Parathyroid adenoma (tissue), 2 donors: ENCODE measurements at regions not wholly inside any gene's neighbourhood (a gene's known extent, or its start where the extent isn't known, plus 50 kb on each side); places are given as distances from the start of the nearest gene placed in this dataset.
"Not testable (repeated sequence)": the region's sequence is repeated elsewhere in the genome, so short reads cannot be mapped to it uniquely, and the experiment has no call there.

Experiments
- H2AFZ ChIP-seq: fragments of 300-600 bp; sonication (generic); one replicate; pipeline ENCODE4 v1.7.0; 2017; ENCODE audit warnings: antibody characterized with exemption, mild to moderate bottlenecking
- H3K27ac ChIP-seq: fragments of 300-600 bp; sonication (generic); one replicate; pipeline ENCODE4 v1.7.0; 2017
- H3K27me3 ChIP-seq: fragments of 300-600 bp; sonication (generic); one replicate; pipeline ENCODE4 v1.7.0; 2017; ENCODE audit warnings: low read length; ENCODE audit not compliant: control insufficient read depth, insufficient read depth
- H3K36me3 ChIP-seq: fragments of 300-600 bp; sonication (generic); one replicate; pipeline ENCODE4 v1.7.0; 2017; ENCODE audit warnings: low read length; ENCODE audit not compliant: control insufficient read depth, insufficient read depth
- H3K4me1 ChIP-seq: fragments of 300-600 bp; sonication (generic); one replicate; pipeline ENCODE4 v1.7.0; 2017; ENCODE audit warnings: control low read depth
- H3K4me2 ChIP-seq: fragments of 300-600 bp; sonication (generic); one replicate; pipeline ENCODE4 v1.7.0; 2017; ENCODE audit warnings: low read length
- H3K4me3 ChIP-seq: fragments of 300-600 bp; sonication (generic); one replicate; pipeline ENCODE4 v1.7.0; 2017; ENCODE audit warnings: low read depth, low read length
- H3K79me2 ChIP-seq: fragments of 300-600 bp; sonication (generic); one replicate; pipeline ENCODE4 v1.7.0; 2017; ENCODE audit warnings: control low read depth
- H3K9ac ChIP-seq: fragments of 300-600 bp; sonication (generic); one replicate; pipeline ENCODE4 v1.7.0; 2017; ENCODE audit warnings: mild to moderate bottlenecking
- H3K9me3 ChIP-seq: fragments of 300-600 bp; sonication (generic); one replicate; pipeline ENCODE4 v1.7.0; 2017; ENCODE audit warnings: low read length; ENCODE audit not compliant: control insufficient read depth
- CTCF ChIP-seq: fragments of 300-600 bp; sonication (generic); IDR thresholded peaks from one replicate; pipeline ENCODE4 v1.7.0; 2017; ENCODE audit warnings: antibody characterized with exemption, mild to moderate bottlenecking
- donor health status: primary hyperparathyroidism.

GRCh38 chr4:148550788-148551187 lies 108.6 kb upstream of the NR3C2 start:
- Histone ChIP-seq H3K9me3 (no peaks in the 10 kb centered on the region), H3K79me2 (no peaks in the 10 kb centered on the region), H3K4me3 (no peak overlapping the region), H3K4me2 (no peak overlapping the region), H3K27ac (no peak overlapping the region), H3K27me3 (no peaks in the 10 kb centered on the region), H3K36me3 (no peaks in the 10 kb centered on the region), H2AFZ (no peak overlapping the region), H3K4me1 (no peaks in the 10 kb centered on the region), H3K9ac (no peak overlapping the region)
- no peak for TF ChIP-seq CTCF

DNA sequence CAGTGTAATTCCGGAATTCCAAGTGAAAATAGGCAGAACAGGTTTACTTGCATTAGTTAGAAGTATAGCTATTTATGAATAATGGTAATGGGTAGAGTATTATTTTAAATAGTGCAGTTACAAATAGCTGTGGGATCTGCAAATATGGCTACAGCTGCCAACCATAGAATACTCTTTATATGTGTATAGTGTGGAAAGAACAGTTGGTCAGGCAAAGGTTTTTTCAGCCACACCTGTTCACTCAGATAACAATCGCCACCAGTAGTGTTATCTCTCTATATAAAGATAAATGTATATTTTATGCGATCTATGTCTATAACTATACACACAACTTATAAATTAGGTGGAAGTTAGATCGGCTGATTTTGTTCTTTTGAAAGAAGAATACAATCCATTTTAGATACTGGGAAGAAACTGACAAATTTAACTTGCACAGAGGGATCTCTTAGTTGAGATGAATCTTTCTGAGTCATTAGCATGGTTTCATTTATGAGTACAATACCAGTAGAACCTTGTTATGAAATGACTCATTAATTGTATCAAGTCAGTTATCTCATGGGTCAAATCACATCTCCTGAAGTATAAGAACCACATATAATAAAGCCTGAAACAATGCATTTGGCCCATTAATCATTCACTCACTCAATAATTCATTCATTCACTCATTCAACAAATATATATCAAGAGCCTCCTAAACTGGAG lies 100.9 kb upstream of the NR3C2 start:
- no peak for TF ChIP-seq CTCF
- H3K9ac ChIP-seq: no peak overlapping the region
- no peak overlapping the region for H3K27ac ChIP-seq
- H3K4me2 ChIP-seq: no peak overlapping the region
- no peaks in the 10 kb centered on the region for H3K79me2 ChIP-seq
- H3K4me3 ChIP-seq: no peak overlapping the region
- no peaks in the 10 kb centered on the region for H3K9me3 ChIP-seq
- H3K36me3 ChIP-seq: no peaks in the 10 kb centered on the region
- no peak overlapping the region for H2AFZ ChIP-seq
- H3K4me1 ChIP-seq: no peaks in the 10 kb centered on the region
- no peaks in the 10 kb centered on the region for H3K27me3 ChIP-seq

DNA sequence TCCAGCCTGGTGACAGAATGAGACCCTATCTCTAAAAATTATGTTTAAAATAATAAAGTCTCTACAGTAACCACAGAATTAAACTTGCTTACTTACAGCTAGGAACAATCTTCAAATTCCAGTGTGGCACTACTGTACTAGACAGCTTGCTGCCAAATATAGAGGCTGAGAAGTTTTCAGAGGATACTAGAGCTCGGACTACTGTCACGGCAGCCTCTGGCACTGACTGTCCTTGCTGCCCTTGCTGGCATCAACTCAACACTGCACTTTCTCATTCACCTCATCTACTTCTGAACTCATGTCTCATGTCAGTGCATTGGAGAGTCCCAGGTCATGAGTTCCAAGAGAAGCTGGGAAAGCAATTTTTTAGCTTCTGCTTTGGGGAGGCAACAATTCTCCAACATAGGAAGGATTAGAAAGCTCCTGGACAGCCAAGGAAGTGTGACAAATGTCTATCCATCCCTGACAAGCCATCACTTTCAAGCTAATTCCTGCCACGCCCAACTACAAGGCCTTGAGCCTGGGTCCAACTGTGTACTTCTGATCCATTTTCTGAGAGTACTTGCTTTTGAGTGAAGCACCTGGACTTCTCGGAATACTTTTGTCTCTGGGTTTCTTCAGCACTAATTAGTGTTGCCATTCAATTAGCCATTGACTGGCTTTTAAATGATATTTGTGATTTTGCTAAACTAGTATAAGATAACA lies 98.6 kb upstream of the NR3C2 start:
- H3K4me1 ChIP-seq: no peaks in the 10 kb centered on the region
- H3K4me3 ChIP-seq: no peak overlapping the region
- no peaks in the 10 kb centered on the region for H3K79me2 ChIP-seq
- H3K9me3 ChIP-seq: no peaks in the 10 kb centered on the region
- no peak overlapping the region for H3K4me2 ChIP-seq
- H3K36me3 ChIP-seq: no peaks in the 10 kb centered on the region
- no peak overlapping the region for H2AFZ ChIP-seq
- H3K9ac ChIP-seq: no peak overlapping the region
- H3K27ac ChIP-seq: no peak overlapping the region
- no peaks in the 10 kb centered on the region for H3K27me3 ChIP-seq
- TF ChIP-seq CTCF: no peak

- H3K79me2 ChIP-seq: no peaks in the 10 kb centered on the region
- no peak overlapping the region for H2AFZ ChIP-seq
- no peak overlapping the region for H3K4me2 ChIP-seq
- no peaks in the 10 kb centered on the region for H3K27me3 ChIP-seq
- H3K9ac ChIP-seq: no peak overlapping the region
- no peaks in the 10 kb centered on the region for H3K36me3 ChIP-seq
- no peak overlapping the region for H3K27ac ChIP-seq
- H3K4me3 ChIP-seq: no peak overlapping the region
- no peaks in the 10 kb centered on the region for H3K9me3 ChIP-seq
- H3K4me1 ChIP-seq: no peaks in the 10 kb centered on the region
- TF ChIP-seq CTCF: no peak
Measured at GRCh38 chr4:148539387-148539786, 97.2 kb upstream of the NR3C2 start.

- not testable (repeated sequence) for H2AFZ ChIP-seq, H3K36me3 ChIP-seq, H3K4me1 ChIP-seq, H3K9ac ChIP-seq, H3K4me3 ChIP-seq, H3K9me3 ChIP-seq, H3K79me2 ChIP-seq, H3K27me3 ChIP-seq, H3K4me2 ChIP-seq, H3K27ac ChIP-seq
Measured at GRCh38 chr4:148533851-148534250, 91.6 kb upstream of the NR3C2 start.
